ENCODE measurements at regions not wholly inside any gene's neighbourhood (a gene's known extent, or its start where the extent isn't known, plus 50 kb on each side); places are given as distances from the start of the nearest gene placed in this dataset.

GRCh38 chr20:22496817-22497216, 87.6 kb downstream of the FOXA2 start:
- TF ChIP-seq CTCF (IDR thresholded peaks at IDR 0.05) (no peak), POLR2A (IDR thresholded peaks at IDR 0.05) (no peak)
